ENCODE measurements at regions not wholly inside any gene's neighbourhood (a gene's known extent, or its start where the extent isn't known, plus 50 kb on each side); places are given as distances from the start of the nearest gene placed in this dataset.
A peak's percentile ranks its signal among the peaks of the same experiment; 100 is the strongest.

GRCh38 chr10:4326647-4327046, 499.4 kb upstream of the AKR1E2 start:
- TF ChIP-seq CTCF (IDR thresholded peaks at IDR 0.05; ENCODE audit: insufficient read depth, low read length) = no peak
- no peak overlapping the region for H3K4me3 ChIP-seq (ENCODE audit: low read depth, low read length)
- DNase-seq (ENCODE audit: low read depth) = no peak

DNA sequence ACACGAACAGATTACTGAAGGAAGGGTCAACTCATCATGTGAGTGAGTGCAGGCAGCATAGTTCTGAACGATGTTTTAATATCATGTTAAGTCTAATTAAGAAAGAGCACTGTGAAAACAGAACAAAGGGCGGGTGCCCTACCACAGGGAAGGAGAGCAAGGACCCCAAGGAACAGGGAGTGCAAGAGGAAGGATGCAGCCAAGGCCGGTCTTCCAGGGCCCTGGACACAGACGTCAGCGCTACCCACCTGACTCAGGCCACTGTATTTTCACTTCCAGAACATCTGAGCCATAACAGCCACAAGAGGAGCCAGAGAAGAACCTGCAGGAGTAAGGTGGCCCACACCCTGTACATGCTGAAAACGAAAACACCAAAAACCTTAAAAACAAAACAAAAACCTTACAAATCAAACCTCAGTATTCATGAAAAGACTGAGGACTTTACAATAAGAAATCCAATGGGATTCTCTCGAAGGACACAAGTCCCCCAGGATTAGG, 506.1 kb upstream of the AKR1E2 start:
- no peak for TF ChIP-seq CTCF (IDR thresholded peaks at IDR 0.05; ENCODE audit: insufficient read depth, low read length)
- DNase-seq (ENCODE audit: low read depth) = no peak
- no peak overlapping the region for H3K4me3 ChIP-seq (ENCODE audit: low read depth, low read length)

DNA sequence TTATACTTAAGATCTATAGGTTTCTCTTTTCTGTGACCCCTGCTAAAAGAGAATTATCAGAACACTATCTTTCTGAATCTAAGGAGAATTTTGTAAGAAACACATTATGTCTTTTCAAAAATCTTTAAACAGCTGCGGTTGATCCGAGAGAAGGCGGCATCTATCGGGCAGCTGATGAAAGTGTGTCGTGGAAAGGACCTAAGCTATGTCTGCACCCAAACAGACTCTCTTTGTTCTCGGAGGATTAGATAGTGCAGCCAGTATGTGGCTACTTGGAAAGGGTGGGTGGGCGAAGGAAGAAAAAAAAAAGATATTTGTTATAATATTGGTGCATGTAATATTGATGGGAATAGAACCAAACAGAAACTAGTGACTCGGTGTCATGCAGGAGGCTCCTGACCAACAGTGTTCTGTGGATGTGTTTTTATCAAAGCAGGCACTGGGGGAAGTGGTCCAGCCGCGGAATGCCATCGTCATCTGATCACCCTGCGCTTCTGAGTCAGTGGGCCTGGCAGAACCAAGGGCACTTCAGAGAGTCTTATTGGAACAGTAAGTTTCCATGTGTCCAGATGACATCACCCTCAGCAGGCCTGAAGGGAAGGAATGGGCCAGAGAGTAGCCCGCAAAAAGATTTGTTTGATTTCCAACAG, 509.7 kb upstream of the AKR1E2 start:
- DNase-seq (ENCODE audit: low read depth) = peak; percentile 21
- H3K4me3 ChIP-seq (ENCODE audit: low read depth, low read length) = no peak overlapping the region
- no peak for TF ChIP-seq CTCF (IDR thresholded peaks at IDR 0.05; ENCODE audit: insufficient read depth, low read length)

DNA sequence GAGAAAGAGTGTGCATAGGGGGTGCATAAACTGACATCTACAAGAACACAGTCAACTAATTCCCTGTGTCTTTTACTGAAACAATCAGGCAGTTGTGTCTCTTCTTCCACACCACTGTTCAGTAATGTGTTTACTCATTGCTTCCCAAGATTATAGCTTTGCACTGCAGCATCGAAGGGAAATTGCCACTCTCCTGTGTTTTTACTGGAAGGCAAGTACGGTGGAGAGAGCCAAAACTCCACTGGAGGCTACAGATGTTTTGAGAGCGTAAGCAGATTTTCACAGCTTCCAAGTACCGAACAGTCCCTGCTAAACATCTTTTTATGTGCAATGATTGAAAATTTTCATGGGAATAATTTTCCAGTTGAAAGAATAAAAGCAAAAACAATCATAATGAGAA, 510.5 kb upstream of the AKR1E2 start:
- TF ChIP-seq CTCF (IDR thresholded peaks at IDR 0.05; ENCODE audit: insufficient read depth, low read length) = no peak
- DNase-seq (ENCODE audit: low read depth) = peak; percentile 86
- no peak overlapping the region for H3K4me3 ChIP-seq (ENCODE audit: low read depth, low read length)

DNA sequence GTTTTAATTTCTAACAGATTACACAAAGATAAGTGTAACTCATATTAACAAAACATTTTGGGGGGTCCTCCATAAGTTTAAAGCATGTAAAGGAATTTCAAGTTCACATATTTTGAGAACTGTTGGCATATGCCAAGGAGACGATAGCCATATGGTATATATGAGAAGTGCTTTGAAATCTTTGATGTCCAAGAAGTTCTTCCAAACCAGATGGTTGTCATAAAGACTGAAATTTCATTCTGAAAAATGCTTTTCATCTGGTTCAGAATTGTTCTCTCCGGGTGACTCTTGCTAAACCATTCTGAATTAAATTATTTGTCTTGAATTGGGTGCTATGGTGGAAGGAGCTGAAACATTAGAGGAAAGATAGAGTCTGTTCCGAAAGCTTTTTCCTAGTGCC, 513.0 kb upstream of the AKR1E2 start:
- no peak overlapping the region for H3K4me3 ChIP-seq (ENCODE audit: low read depth, low read length)
- DNase-seq (ENCODE audit: low read depth) = no peak
- TF ChIP-seq CTCF (IDR thresholded peaks at IDR 0.05; ENCODE audit: insufficient read depth, low read length) = no peak

DNA sequence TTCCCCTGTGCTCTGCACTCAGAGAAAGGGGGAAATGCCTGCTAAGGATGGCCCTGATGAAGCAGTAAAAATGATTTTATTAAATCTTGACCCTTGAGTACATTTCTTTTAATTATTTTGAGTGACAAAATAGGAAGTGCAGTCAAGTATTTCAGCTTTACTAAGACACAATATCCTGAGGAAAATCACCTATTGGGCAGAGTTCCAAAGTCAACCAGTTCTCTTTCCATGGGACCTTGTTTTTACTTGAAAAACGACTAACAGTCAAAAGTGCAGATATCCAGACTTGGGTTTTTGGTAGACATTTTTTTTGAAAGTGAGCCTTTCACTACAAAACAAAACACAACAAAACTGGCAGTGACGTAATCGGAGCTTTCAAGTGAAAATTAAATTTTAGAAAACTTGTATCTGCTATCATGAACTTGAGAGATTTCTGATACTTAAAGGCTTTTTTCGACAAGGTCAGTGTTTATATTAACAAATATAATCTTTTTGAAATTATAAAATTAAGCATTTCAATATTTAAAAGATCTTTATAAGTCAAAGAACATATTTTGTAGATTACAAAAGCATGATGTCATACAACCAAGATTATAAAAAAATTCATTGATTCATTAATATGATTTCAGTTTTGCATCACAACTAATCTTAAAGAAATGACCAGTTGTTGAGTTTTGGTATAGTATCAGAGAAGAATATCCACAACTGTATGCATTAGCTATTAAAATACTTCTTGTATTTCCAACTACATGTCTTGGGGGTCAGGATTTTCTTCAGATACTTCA, 513.8 kb upstream of the AKR1E2 start:
- no peak for DNase-seq (ENCODE audit: low read depth)
- no peak overlapping the region for H3K4me3 ChIP-seq (ENCODE audit: low read depth, low read length)
- TF ChIP-seq CTCF (IDR thresholded peaks at IDR 0.05; ENCODE audit: insufficient read depth, low read length) = no peak

Measured in fibroblast of the aortic adventitia (primary cell).